NCI-H748 (cell line): ENCODE measurements at regions not wholly inside any gene's neighbourhood (a gene's known extent, or its start where the extent isn't known, plus 50 kb on each side); places are given as distances from the start of the nearest gene placed in this dataset.

Source experiments
- DNase-seq: peaks from one replicate; lab custom pipeline; 2025; ENCODE audit not compliant: unreplicated experiment; lab: John Stamatoyannopoulos, UW

- DNase-seq: peak; percentile 62
These were observed 391.2 kb downstream of the NOVA1 start for GRCh38 chr14:26206640-26207039.

GRCh38 chr14:26204728-26205479 is 392.9 kb downstream of the NOVA1 start:
- peak; percentile 85 for DNase-seq

GRCh38 chr14:26204366-26204727 is 393.5 kb downstream of the NOVA1 start:
- DNase-seq: peak; percentile 42

- DNase-seq: no peak
These were observed 397.1 kb downstream of the NOVA1 start for GRCh38 chr14:26200687-26201086.

GRCh38 chr14:26199590-26200370 is 398.1 kb downstream of the NOVA1 start:
- no peak for DNase-seq

GRCh38 chr14:26199096-26199495 is 398.7 kb downstream of the NOVA1 start:
- DNase-seq: no peak

GRCh38 chr14:26194816-26195215 is 403.0 kb downstream of the NOVA1 start:
- DNase-seq: no peak

- DNase-seq: no peak
These were observed 406.2 kb downstream of the NOVA1 start for GRCh38 chr14:26191671-26192070.

GRCh38 chr14:26191123-26191522 is 406.7 kb downstream of the NOVA1 start:
- DNase-seq: peak; percentile 28

- no peak for DNase-seq
These were observed 407.2 kb downstream of the NOVA1 start for GRCh38 chr14:26190646-26191045.

- DNase-seq: no peak
These were observed 409.7 kb downstream of the NOVA1 start for GRCh38 chr14:26187996-26188620.

- peak; percentile 72 for DNase-seq
These were observed 417.6 kb downstream of the NOVA1 start for GRCh38 chr14:26180221-26180620.

- DNase-seq: no peak
These were observed 422.2 kb downstream of the NOVA1 start for GRCh38 chr14:26175658-26176057.

- no peak for DNase-seq
These were observed 423.4 kb downstream of the NOVA1 start for GRCh38 chr14:26174395-26174794.

GRCh38 chr14:26173581-26174110 is 424.2 kb downstream of the NOVA1 start:
- no peak for DNase-seq

GRCh38 chr14:26172396-26172795 is 425.4 kb downstream of the NOVA1 start:
- no peak for DNase-seq

GRCh38 chr14:26170885-26171284 is 426.9 kb downstream of the NOVA1 start:
- DNase-seq: no peak

- DNase-seq: peak; percentile 83
These were observed 434.1 kb downstream of the NOVA1 start for GRCh38 chr14:26163761-26164160.

GRCh38 chr14:26157517-26157916 is 440.3 kb downstream of the NOVA1 start:
- no peak for DNase-seq

GRCh38 chr14:26143057-26143456 is 454.8 kb downstream of the NOVA1 start:
- DNase-seq: no peak

GRCh38 chr14:26138764-26139445 is 458.9 kb downstream of the NOVA1 start:
- DNase-seq: no peak
